ENCODE measurements at regions not wholly inside any gene's neighbourhood (a gene's known extent, or its start where the extent isn't known, plus 50 kb on each side); places are given as distances from the start of the nearest gene placed in this dataset.

GRCh38 chr14:61847861-61848260, 85.6 kb downstream of the SNAPC1 start:
- Histone ChIP-seq H3K9me3 (no peaks in the 10 kb centered on the region), H3K4me1 (ENCODE audit: low read depth) (no peaks in the 10 kb centered on the region), H3K36me3 (ENCODE audit: low read depth) (no peaks in the 10 kb centered on the region), H3K4me3 (no peak overlapping the region)
- intact Hi-C loops (cut with DNase I, micrococcal nuclease) = no loop called here
- TF ChIP-seq, protein P1, sequence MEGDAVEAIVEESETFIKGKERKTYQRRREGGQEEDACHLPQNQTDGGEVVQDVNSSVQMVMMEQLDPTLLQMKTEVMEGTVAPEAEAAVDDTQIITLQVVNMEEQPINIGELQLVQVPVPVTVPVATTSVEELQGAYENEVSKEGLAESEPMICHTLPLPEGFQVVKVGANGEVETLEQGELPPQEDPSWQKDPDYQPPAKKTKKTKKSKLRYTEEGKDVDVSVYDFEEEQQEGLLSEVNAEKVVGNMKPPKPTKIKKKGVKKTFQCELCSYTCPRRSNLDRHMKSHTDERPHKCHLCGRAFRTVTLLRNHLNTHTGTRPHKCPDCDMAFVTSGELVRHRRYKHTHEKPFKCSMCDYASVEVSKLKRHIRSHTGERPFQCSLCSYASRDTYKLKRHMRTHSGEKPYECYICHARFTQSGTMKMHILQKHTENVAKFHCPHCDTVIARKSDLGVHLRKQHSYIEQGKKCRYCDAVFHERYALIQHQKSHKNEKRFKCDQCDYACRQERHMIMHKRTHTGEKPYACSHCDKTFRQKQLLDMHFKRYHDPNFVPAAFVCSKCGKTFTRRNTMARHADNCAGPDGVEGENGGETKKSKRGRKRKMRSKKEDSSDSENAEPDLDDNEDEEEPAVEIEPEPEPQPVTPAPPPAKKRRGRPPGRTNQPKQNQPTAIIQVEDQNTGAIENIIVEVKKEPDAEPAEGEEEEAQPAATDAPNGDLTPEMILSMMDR (IDR thresholded peaks at IDR 0.05) = no peak
- DNase-seq = no peak
- ATAC-seq = no peak

DNA sequence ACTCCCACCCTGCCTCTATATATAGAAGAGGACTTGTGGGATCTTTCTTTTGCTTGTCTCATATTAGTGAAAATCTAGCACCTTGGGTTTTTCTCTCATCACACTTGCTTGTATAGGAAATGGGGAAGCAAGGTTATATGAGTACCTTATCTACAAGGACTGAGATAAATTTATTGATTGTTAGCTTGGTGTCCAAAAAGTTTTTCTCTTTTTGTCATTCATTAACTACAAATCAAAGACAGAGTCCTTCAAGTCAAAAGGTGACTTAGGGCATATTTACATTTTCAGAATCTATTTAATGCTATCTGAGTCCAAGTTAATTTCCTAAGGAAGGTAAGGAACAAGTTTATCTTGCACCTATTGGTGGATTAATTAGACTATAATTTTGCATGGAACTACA, 92.7 kb downstream of the SNAPC1 start:
- no peaks in the 10 kb centered on the region for H3K9me3 ChIP-seq
- TF ChIP-seq, protein P1 (IDR thresholded peaks at IDR 0.05) = no peak
- no peak for ATAC-seq
- H3K4me1 ChIP-seq (ENCODE audit: low read depth) = no peaks in the 10 kb centered on the region
- no peak for DNase-seq
- intact Hi-C loops (cut with DNase I, micrococcal nuclease) = no loop called here
- H3K4me3 ChIP-seq = no peak overlapping the region
- H3K36me3 ChIP-seq (ENCODE audit: low read depth) = no peaks in the 10 kb centered on the region

DNA sequence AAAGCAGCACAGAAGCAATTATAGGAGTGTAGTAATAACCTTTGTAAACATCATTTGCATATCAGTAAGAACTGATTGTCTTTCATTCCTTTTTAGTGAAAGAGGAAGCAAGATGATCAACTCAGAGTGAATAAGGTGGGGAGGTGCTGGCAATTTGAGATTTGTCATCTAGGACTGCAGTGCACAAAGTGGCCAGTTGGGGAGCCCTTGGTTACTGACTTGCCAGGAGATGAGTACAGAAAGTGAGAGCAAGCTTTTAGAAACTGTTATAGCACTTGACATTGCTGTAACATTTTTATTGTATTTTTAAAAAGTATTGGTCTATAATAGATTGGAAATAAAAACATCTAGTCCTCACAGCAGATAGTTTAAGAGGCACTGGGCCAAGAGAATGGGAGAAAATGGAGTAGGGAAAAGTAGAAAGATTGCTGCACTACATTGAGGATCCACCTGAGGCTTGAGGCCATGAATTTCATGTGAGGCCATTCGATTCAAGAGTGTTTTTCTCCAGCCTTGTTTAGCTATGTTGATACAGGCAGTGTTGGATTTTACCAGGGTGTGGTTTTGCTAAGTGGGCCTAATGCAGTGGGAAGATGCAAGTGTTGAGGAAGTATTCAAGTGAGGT, 98.2 kb downstream of the SNAPC1 start:
- Histone ChIP-seq H3K4me3 (no peak overlapping the region), H3K36me3 (ENCODE audit: low read depth) (no peaks in the 10 kb centered on the region), H3K4me1 (ENCODE audit: low read depth) (no peaks in the 10 kb centered on the region), H3K9me3 (no peaks in the 10 kb centered on the region)
- ATAC-seq (peak; percentile 81), DNase-seq (peak in 2 of 3 donors; percentile 53 to 69)
- TF ChIP-seq, protein P1 (IDR thresholded peaks at IDR 0.05) = peak; percentile 72
- intact Hi-C loops (cut with DNase I, micrococcal nuclease) = no loop called here

- Histone ChIP-seq H3K9me3 (no peaks in the 10 kb centered on the region), H3K4me1 (ENCODE audit: low read depth) (no peaks in the 10 kb centered on the region), H3K36me3 (ENCODE audit: low read depth) (no peaks in the 10 kb centered on the region), H3K4me3 (no peak overlapping the region)
- TF ChIP-seq, protein P1 (IDR thresholded peaks at IDR 0.05) = no peak
- no peak for ATAC-seq
- intact Hi-C loops (cut with DNase I, micrococcal nuclease) = no loop called here
- no peak for DNase-seq
These were observed 99.2 kb downstream of the SNAPC1 start for GRCh38 chr14:61861320-61861865.

GRCh38 chr14:61864329-61864898, 102.2 kb downstream of the SNAPC1 start:
- Histone ChIP-seq H3K9me3 (no peaks in the 10 kb centered on the region), H3K36me3 (ENCODE audit: low read depth) (no peaks in the 10 kb centered on the region), H3K4me3 (no peak overlapping the region), H3K4me1 (ENCODE audit: low read depth) (no peaks in the 10 kb centered on the region)
- TF ChIP-seq, protein P1 (IDR thresholded peaks at IDR 0.05) = no peak
- intact Hi-C loops (cut with DNase I, micrococcal nuclease) = no loop called here
- no peak for DNase-seq
- no peak for ATAC-seq
